ENCODE measurements at regions not wholly inside any gene's neighbourhood (a gene's known extent, or its start where the extent isn't known, plus 50 kb on each side); places are given as distances from the start of the nearest gene placed in this dataset.

GRCh38 chr7:81213394-81213793 lies 294.5 kb upstream of the SEMA3C start:
- TF ChIP-seq CTCF (IDR thresholded peaks at IDR 0.05; ENCODE audit: extremely low read depth in 1 of 2, insufficient read depth in 1 of 2, low read depth in 1 of 2, low read length in 2 of 2), result no peak
- no peak for TF ChIP-seq MAX (IDR thresholded peaks at IDR 0.05; ENCODE audit: insufficient read depth, insufficient read length)
- no peak for TF ChIP-seq POLR2AphosphoS5 (IDR thresholded peaks at IDR 0.05; ENCODE audit: insufficient read depth, low read depth, low read length)
- no peak for TF ChIP-seq EZH2 (IDR thresholded peaks at IDR 0.05; ENCODE audit: borderline replicate concordance, low read depth, low read length, severe bottlenecking)
- TF ChIP-seq POLR2A (IDR thresholded peaks at IDR 0.05; ENCODE audit: low read depth, low read length), result no peak
- TF ChIP-seq FOS (IDR thresholded peaks at IDR 0.05; ENCODE audit: borderline replicate concordance, insufficient read depth, low read length), result no peak
- TF ChIP-seq GATA2 (IDR thresholded peaks at IDR 0.05; ENCODE audit: insufficient read depth, insufficient read length, low read depth, low read length), result no peak
- TF ChIP-seq MYC (IDR thresholded peaks at IDR 0.05; ENCODE audit: low read depth, low read length), result no peak
